Nephron progenitor cell (in vitro differentiated cells): ENCODE measurements at regions not wholly inside any gene's neighbourhood (a gene's known extent, or its start where the extent isn't known, plus 50 kb on each side); places are given as distances from the start of the nearest gene placed in this dataset.

Experiments used
- DNase-seq: peaks from one replicate; pipeline ENCODE4 v3.0.0; 2021
- H3K27ac Mint-ChIP-seq: 2 replicates; pipeline ENCODE4 v1.8.0; 2021; ENCODE audit warnings: mild to moderate bottlenecking, moderate library complexity, mixed read lengths
- H3K27me3 Mint-ChIP-seq: 2 replicates; pipeline ENCODE4 v1.8.0; 2021; ENCODE audit warnings: mild to moderate bottlenecking, low read depth, mixed read lengths; ENCODE audit not compliant: poor library complexity
- H3K36me3 Mint-ChIP-seq: 2 replicates; pipeline ENCODE4 v1.8.0; 2021; ENCODE audit warnings: low read depth, mixed read lengths
- H3K4me1 Mint-ChIP-seq: 2 replicates; pipeline ENCODE4 v1.8.0; 2021; ENCODE audit warnings: mixed read lengths
- H3K4me3 Mint-ChIP-seq: 2 replicates; pipeline ENCODE4 v1.8.0; 2021; ENCODE audit warnings: mild to moderate bottlenecking, moderate library complexity, mixed read lengths
- H3K9me3 Mint-ChIP-seq: 2 replicates; pipeline ENCODE4 v1.8.0; 2021; ENCODE audit warnings: mild to moderate bottlenecking, moderate library complexity, mixed read lengths
- CTCF ChIP-seq: fragments of 200-600 bp; sonication (generic); IDR thresholded peaks from 2 replicates; pipeline ENCODE4 v1.5.0; 2021; ENCODE audit warnings: antibody characterized with exemption

- Mint-ChIP-seq H3K4me3 (no peak overlapping the region), H3K4me1 (peaks cover 5% of the 10 kb centered on the region), H3K27me3 (peaks cover 12% of the 10 kb centered on the region), H3K9me3 (peaks cover 16% of the 10 kb centered on the region), H3K27ac (no peak overlapping the region), H3K36me3 (no peaks in the 10 kb centered on the region)
- TF ChIP-seq CTCF: no peak
- no peak for DNase-seq
Observed at GRCh38 chr16:5326395-5326794, 228.8 kb upstream of the EEF2KMT start.

GRCh38 chr16:5325932-5326331 lies 228.3 kb upstream of the EEF2KMT start:
- peaks cover 12% of the 10 kb centered on the region for H3K27me3 Mint-ChIP-seq
- H3K9me3 Mint-ChIP-seq: peaks cover 13% of the 10 kb centered on the region
- H3K4me3 Mint-ChIP-seq: no peak overlapping the region
- TF ChIP-seq CTCF: no peak
- H3K4me1 Mint-ChIP-seq: peaks cover 5% of the 10 kb centered on the region
- H3K36me3 Mint-ChIP-seq: no peaks in the 10 kb centered on the region
- no peak overlapping the region for H3K27ac Mint-ChIP-seq
- DNase-seq: no peak

GRCh38 chr16:5323284-5324141 lies 225.9 kb upstream of the EEF2KMT start:
- Mint-ChIP-seq H3K4me3 (no peak overlapping the region), H3K4me1 (peaks cover 5% of the 10 kb centered on the region), H3K36me3 (no peaks in the 10 kb centered on the region), H3K27me3 (peaks cover 16% of the 10 kb centered on the region), H3K27ac (no peak overlapping the region), H3K9me3 (peaks cover 6% of the 10 kb centered on the region)
- peak; percentile 10 for DNase-seq
- no peak for TF ChIP-seq CTCF

GRCh38 chr16:5321930-5322329 lies 224.3 kb upstream of the EEF2KMT start:
- Mint-ChIP-seq H3K27ac (no peak overlapping the region), H3K9me3 (peaks cover 3% of the 10 kb centered on the region), H3K4me1 (peaks cover 5% of the 10 kb centered on the region), H3K36me3 (no peaks in the 10 kb centered on the region), H3K4me3 (no peak overlapping the region), H3K27me3 (peaks cover 18% of the 10 kb centered on the region)
- no peak for DNase-seq
- TF ChIP-seq CTCF: no peak

GRCh38 chr16:5319799-5320198 lies 222.2 kb upstream of the EEF2KMT start:
- TF ChIP-seq CTCF: no peak
- no peak overlapping the region for H3K4me3 Mint-ChIP-seq
- H3K4me1 Mint-ChIP-seq: peaks cover 5% of the 10 kb centered on the region
- no peak overlapping the region for H3K27ac Mint-ChIP-seq
- DNase-seq: no peak
- no peaks in the 10 kb centered on the region for H3K36me3 Mint-ChIP-seq
- peaks cover 20% of the 10 kb centered on the region for H3K27me3 Mint-ChIP-seq
- peaks cover 3% of the 10 kb centered on the region for H3K9me3 Mint-ChIP-seq

- no peak for DNase-seq
- no peak overlapping the region for H3K4me3 Mint-ChIP-seq
- no peaks in the 10 kb centered on the region for H3K4me1 Mint-ChIP-seq
- no peaks in the 10 kb centered on the region for H3K36me3 Mint-ChIP-seq
- peaks cover 1% of the 10 kb centered on the region for H3K9me3 Mint-ChIP-seq
- TF ChIP-seq CTCF: no peak
- peaks cover 25% of the 10 kb centered on the region for H3K27me3 Mint-ChIP-seq
- H3K27ac Mint-ChIP-seq: peak overlapping the region; percentile 50
Observed at GRCh38 chr16:5315914-5316313, 218.3 kb upstream of the EEF2KMT start.
